SK-N-SH (cell line): ENCODE measurements at regions not wholly inside any gene's neighbourhood (a gene's known extent, or its start where the extent isn't known, plus 50 kb on each side); places are given as distances from the start of the nearest gene placed in this dataset.

Experiments used
- CTCF ChIA-PET: fragments of 300-600, 350-600 bp; formaldehyde crosslinking; extraction: SDS; loops from one replicate; lab custom pipeline; 2021; lab: Yijun Ruan, JAX
- POLR2A ChIA-PET: fragments of 350-600 bp; sonication (Branson Sonifier 250); formaldehyde crosslinking; extraction: SDS; loops from one replicate; lab custom pipeline; 2020; ENCODE audit warnings: antibody characterized with exemption, inconsistent platforms; lab: Yijun Ruan, JAX
- DNase-seq: peaks from one replicate; pipeline ENCODE4 v3.0.0; 2012
- H2AFZ ChIP-seq: fragments of 200-600 bp; sonication (generic); 2 replicates; pipeline ENCODE4 v1.8.1; 2016; ENCODE audit warnings: antibody characterized with exemption, mild to moderate bottlenecking, low read depth
- H3F3A ChIP-seq: fragments of 200-600 bp; sonication (generic); replicated peaks from 2 replicates; pipeline ENCODE3; 2016; ENCODE audit warnings: antibody characterized with exemption, mild to moderate bottlenecking; ENCODE audit not compliant: insufficient read depth
- H3K27ac ChIP-seq, 2 experiments: fragments of 200-500 bp in 1 of 2; fragments of 200-600 bp in 1 of 2; sonication (Bioruptor generic) in 1 of 2; sonication (generic), shearing (Covaris generic) in 1 of 2; 2 replicates each; pipeline versions ENCODE4 v1.5.1 to v1.6.1; 2014 to 2016; ENCODE audit warnings: low read depth in 2 of 2, inconsistent platforms in 1 of 2, low read length in 1 of 2, mild to moderate bottlenecking in 1 of 2, mixed read lengths in 1 of 2
- H3K27me3 ChIP-seq: fragments of 200-600 bp; sonication (generic), shearing (Covaris generic); 2 replicates; pipeline ENCODE4 v1.6.1; 2016; ENCODE audit warnings: mixed run types; ENCODE audit not compliant: insufficient read depth
- H3K36me3 ChIP-seq, 2 experiments: fragments of 200-500 bp in 1 of 2; fragments of 200-600 bp in 1 of 2; sonication (Bioruptor generic) in 1 of 2; sonication (generic) in 1 of 2; replicated peaks in 1 of 2; 2 replicates each; pipeline versions ENCODE3 to v1.5.1; 2014 to 2016; ENCODE audit warnings: low read length in 1 of 2, mild to moderate bottlenecking in 1 of 2; ENCODE audit not compliant: insufficient read depth in 2 of 2, control insufficient read depth in 1 of 2
- H3K4me1 ChIP-seq, 2 experiments: fragments of 200-500 bp in 1 of 2; fragments of 200-600 bp in 1 of 2; sonication (Bioruptor generic) in 1 of 2; sonication (generic), shearing (Covaris generic) in 1 of 2; 2 replicates each; pipeline versions ENCODE4 v1.5.1 to v1.6.1; 2014 to 2016; ENCODE audit warnings: low read depth in 1 of 2, low read length in 1 of 2, mixed run types in 1 of 2; ENCODE audit not compliant: insufficient read depth in 2 of 2, control insufficient read depth in 1 of 2
- H3K4me2 ChIP-seq: fragments of 200-600 bp; sonication (generic), shearing (Covaris generic); 2 replicates; pipeline ENCODE4 v1.6.1; 2017; ENCODE audit warnings: mixed run types
- H3K4me3 ChIP-seq, 2 experiments: fragments of 200-500 bp in 1 of 2; fragments of 200-600 bp in 1 of 2; sonication (Bioruptor generic) in 1 of 2; sonication (generic), shearing (Covaris generic) in 1 of 2; 2 replicates each; pipeline versions ENCODE4 v1.5.1 to v1.8.1; 2014 to 2016; ENCODE audit warnings: low read depth in 2 of 2, inconsistent platforms in 1 of 2, low read length in 1 of 2, mild to moderate bottlenecking in 1 of 2, mixed read lengths in 1 of 2, moderate library complexity in 1 of 2
- H3K79me2 ChIP-seq: fragments of 200-600 bp; sonication (generic); 2 replicates; pipeline ENCODE4 v1.8.1; 2017; ENCODE audit warnings: mild to moderate bottlenecking; ENCODE audit not compliant: insufficient read depth
- H3K9ac ChIP-seq: fragments of 200-600 bp; sonication (generic); 2 replicates; pipeline ENCODE4 v1.6.1; 2017; ENCODE audit warnings: mixed run types
- H3K9me2 ChIP-seq: fragments of 200-600 bp; sonication (generic); 2 replicates; pipeline ENCODE4 v1.6.1; 2017; ENCODE audit warnings: mixed run types
- H3K9me3 ChIP-seq: fragments of 200-600 bp; sonication (generic); 2 replicates; pipeline ENCODE4 v1.6.1; 2017; ENCODE audit warnings: mixed run types, mild to moderate bottlenecking, moderate library complexity
- H4K20me1 ChIP-seq: fragments of 200-600 bp; sonication (generic); 2 replicates; pipeline ENCODE4 v1.6.1; 2017; ENCODE audit warnings: mild to moderate bottlenecking, mixed run types; ENCODE audit not compliant: insufficient read depth
- CHD2 ChIP-seq: fragments of 150-350 bp; IDR thresholded peaks from 2 replicates; pipeline ENCODE4 v1.6.1; 2018; ENCODE audit warnings: low read length; ENCODE audit not compliant: partially characterized antibody
- ELF1 ChIP-seq: IDR thresholded peaks from 2 replicates; pipeline ENCODE4 v1.4.0; 2012
- EP300 ChIP-seq, 2 experiments: IDR thresholded peaks; 2 replicates each; pipeline versions ENCODE4 v1.4.0 to v1.6.1; 2012; ENCODE audit warnings: borderline replicate concordance in 1 of 2, low read depth in 1 of 2, low read length in 1 of 2
- EZH2phosphoT487 ChIP-seq: fragments of 200-600 bp; sonication (generic); IDR thresholded peaks from 2 replicates; pipeline ENCODE4 v1.6.1; 2017; ENCODE audit warnings: low read depth, mixed run types, mild to moderate bottlenecking, antibody characterized with exemption, moderate library complexity, borderline replicate concordance
- FOXM1 ChIP-seq: IDR thresholded peaks from 2 replicates; pipeline ENCODE4 v1.4.0; 2012; ENCODE audit warnings: low read depth, mild to moderate bottlenecking
- GABPA ChIP-seq: IDR thresholded peaks from 2 replicates; pipeline ENCODE4 v1.4.0; 2012; ENCODE audit warnings: low read depth, mild to moderate bottlenecking
- GATA2 ChIP-seq: sonication (generic); formaldehyde crosslinking; IDR thresholded peaks from 2 replicates; pipeline ENCODE4 v1.5.0; 2020; ENCODE audit warnings: mild to moderate bottlenecking, missing genetic modification reagents
- JUND ChIP-seq: IDR thresholded peaks from 2 replicates; pipeline ENCODE4 v1.4.0; 2012
- MEF2A ChIP-seq: IDR thresholded peaks from 2 replicates; pipeline ENCODE4 v1.4.0; 2012; ENCODE audit warnings: low read depth, borderline replicate concordance
- MXI1 ChIP-seq: IDR thresholded peaks from 2 replicates; pipeline ENCODE4 v1.6.1; 2012; ENCODE audit warnings: mild to moderate bottlenecking, low read depth, low read length, improper control_type of control experiment
- NFIC ChIP-seq: IDR thresholded peaks from 2 replicates; pipeline ENCODE4 v1.4.0; 2012; ENCODE audit warnings: borderline replicate concordance
- NRF1 ChIP-seq: IDR thresholded peaks from 2 replicates; pipeline ENCODE4 v1.6.1; 2012; ENCODE audit warnings: low read depth, mild to moderate bottlenecking, low read length
- RAD21 ChIP-seq: IDR thresholded peaks from 2 replicates; pipeline ENCODE4 v1.6.1; 2012; ENCODE audit warnings: mild to moderate bottlenecking, low read length
- RXRA ChIP-seq: IDR thresholded peaks from 2 replicates; pipeline ENCODE4 v1.4.0; 2012; ENCODE audit warnings: low read depth, mild to moderate bottlenecking, borderline replicate concordance
- SIN3A ChIP-seq: IDR thresholded peaks from 2 replicates; pipeline ENCODE4 v1.6.1; 2012; ENCODE audit warnings: low read depth, mild to moderate bottlenecking, low read length, moderate library complexity, borderline replicate concordance
- SMC3 ChIP-seq: IDR thresholded peaks from 2 replicates; pipeline ENCODE4 v1.6.1; 2012; ENCODE audit warnings: low read depth, low read length, improper control_type of control experiment
- TCF12 ChIP-seq: IDR thresholded peaks from 2 replicates; pipeline ENCODE4 v1.4.0; 2012
- TEAD4 ChIP-seq: IDR thresholded peaks from 2 replicates; pipeline ENCODE4 v1.4.0; 2012; ENCODE audit warnings: mild to moderate bottlenecking, borderline replicate concordance; ENCODE audit not compliant: insufficient read depth
- USF2 ChIP-seq: fragments of 150-350 bp; IDR thresholded peaks from 2 replicates; pipeline ENCODE4 v1.6.1; 2017; ENCODE audit warnings: antibody characterized with exemption, low read length, low read depth, borderline replicate concordance
- YY1 ChIP-seq: IDR thresholded peaks from 2 replicates; pipeline ENCODE4 v1.4.0; 2012; ENCODE audit warnings: low read depth, mild to moderate bottlenecking
- WGBS: methylation state at CpG from one replicate; pipeline ENCODE4 v1.1.6; 2017; ENCODE audit warnings: low lambda C conversion rate; 5-methylcytosine and 5-hydroxymethylcytosine counted together
- TF ChIP-seq, protein P1 (sequence below): IDR thresholded peaks from 2 replicates; pipeline ENCODE4 v1.6.1; 2012; ENCODE audit warnings: mild to moderate bottlenecking, low read depth, low read length, moderate library complexity
- TF ChIP-seq, protein P2 (sequence below): IDR thresholded peaks from 2 replicates; pipeline ENCODE4 v1.4.0; 2012; ENCODE audit warnings: low read depth, borderline replicate concordance
- TF ChIP-seq, protein P3 (sequence below): fragments of 200-600 bp; sonication (generic); IDR thresholded peaks from 2 replicates; pipeline ENCODE4 v1.6.1; 2017; ENCODE audit warnings: antibody characterized with exemption, mild to moderate bottlenecking, moderate library complexity

GRCh38 chr11:80779905-80780605, 1339.2 kb upstream of the TENM4 start (continued):
- TF ChIP-seq, protein P1, sequence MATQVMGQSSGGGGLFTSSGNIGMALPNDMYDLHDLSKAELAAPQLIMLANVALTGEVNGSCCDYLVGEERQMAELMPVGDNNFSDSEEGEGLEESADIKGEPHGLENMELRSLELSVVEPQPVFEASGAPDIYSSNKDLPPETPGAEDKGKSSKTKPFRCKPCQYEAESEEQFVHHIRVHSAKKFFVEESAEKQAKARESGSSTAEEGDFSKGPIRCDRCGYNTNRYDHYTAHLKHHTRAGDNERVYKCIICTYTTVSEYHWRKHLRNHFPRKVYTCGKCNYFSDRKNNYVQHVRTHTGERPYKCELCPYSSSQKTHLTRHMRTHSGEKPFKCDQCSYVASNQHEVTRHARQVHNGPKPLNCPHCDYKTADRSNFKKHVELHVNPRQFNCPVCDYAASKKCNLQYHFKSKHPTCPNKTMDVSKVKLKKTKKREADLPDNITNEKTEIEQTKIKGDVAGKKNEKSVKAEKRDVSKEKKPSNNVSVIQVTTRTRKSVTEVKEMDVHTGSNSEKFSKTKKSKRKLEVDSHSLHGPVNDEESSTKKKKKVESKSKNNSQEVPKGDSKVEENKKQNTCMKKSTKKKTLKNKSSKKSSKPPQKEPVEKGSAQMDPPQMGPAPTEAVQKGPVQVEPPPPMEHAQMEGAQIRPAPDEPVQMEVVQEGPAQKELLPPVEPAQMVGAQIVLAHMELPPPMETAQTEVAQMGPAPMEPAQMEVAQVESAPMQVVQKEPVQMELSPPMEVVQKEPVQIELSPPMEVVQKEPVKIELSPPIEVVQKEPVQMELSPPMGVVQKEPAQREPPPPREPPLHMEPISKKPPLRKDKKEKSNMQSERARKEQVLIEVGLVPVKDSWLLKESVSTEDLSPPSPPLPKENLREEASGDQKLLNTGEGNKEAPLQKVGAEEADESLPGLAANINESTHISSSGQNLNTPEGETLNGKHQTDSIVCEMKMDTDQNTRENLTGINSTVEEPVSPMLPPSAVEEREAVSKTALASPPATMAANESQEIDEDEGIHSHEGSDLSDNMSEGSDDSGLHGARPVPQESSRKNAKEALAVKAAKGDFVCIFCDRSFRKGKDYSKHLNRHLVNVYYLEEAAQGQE, result no peak
- TF ChIP-seq MEF2A (no peak), GATA2 (no peak), EP300 (IDR thresholded peaks at IDR 0.05; ENCODE audit: borderline replicate concordance in 1 of 2, low read depth in 1 of 2, low read length in 1 of 2) (no peak), YY1 (no peak), RXRA (no peak), EZH2phosphoT487 (no peak), NRF1 (no peak), FOXM1 (no peak), CHD2 (no peak), ELF1 (no peak), SIN3A (no peak)
- TF ChIP-seq, protein P2, sequence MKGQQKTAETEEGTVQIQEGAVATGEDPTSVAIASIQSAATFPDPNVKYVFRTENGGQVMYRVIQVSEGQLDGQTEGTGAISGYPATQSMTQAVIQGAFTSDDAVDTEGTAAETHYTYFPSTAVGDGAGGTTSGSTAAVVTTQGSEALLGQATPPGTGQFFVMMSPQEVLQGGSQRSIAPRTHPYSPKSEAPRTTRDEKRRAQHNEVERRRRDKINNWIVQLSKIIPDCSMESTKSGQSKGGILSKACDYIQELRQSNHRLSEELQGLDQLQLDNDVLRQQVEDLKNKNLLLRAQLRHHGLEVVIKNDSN, result no peak
- TF ChIP-seq, protein P3, sequence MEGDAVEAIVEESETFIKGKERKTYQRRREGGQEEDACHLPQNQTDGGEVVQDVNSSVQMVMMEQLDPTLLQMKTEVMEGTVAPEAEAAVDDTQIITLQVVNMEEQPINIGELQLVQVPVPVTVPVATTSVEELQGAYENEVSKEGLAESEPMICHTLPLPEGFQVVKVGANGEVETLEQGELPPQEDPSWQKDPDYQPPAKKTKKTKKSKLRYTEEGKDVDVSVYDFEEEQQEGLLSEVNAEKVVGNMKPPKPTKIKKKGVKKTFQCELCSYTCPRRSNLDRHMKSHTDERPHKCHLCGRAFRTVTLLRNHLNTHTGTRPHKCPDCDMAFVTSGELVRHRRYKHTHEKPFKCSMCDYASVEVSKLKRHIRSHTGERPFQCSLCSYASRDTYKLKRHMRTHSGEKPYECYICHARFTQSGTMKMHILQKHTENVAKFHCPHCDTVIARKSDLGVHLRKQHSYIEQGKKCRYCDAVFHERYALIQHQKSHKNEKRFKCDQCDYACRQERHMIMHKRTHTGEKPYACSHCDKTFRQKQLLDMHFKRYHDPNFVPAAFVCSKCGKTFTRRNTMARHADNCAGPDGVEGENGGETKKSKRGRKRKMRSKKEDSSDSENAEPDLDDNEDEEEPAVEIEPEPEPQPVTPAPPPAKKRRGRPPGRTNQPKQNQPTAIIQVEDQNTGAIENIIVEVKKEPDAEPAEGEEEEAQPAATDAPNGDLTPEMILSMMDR, result no peak

GRCh38 chr11:80778941-80779340, 1338.1 kb upstream of the TENM4 start:
- Histone ChIP-seq H2AFZ (no peak overlapping the region), H3K4me2 (no peak overlapping the region), H3K9ac (no peak overlapping the region), H3K9me2 (no peaks in the 10 kb centered on the region), H3K4me3 (no peak overlapping the region), H3K4me1 (peaks cover 0 to 6% of the 10 kb centered on the region in 2 experiments; a peak in 3 of 4 replicates), H3K9me3 (no peaks in the 10 kb centered on the region), H4K20me1 (no peaks in the 10 kb centered on the region), H3K79me2 (no peaks in the 10 kb centered on the region), H3K36me3 (no peaks in the 10 kb centered on the region), H3K27me3 (no peaks in the 10 kb centered on the region), H3K27ac (no peak overlapping the region), H3F3A (no peaks in the 10 kb centered on the region)
- POLR2A ChIA-PET, result no interaction called here
- DNase-seq, result no peak
- TF ChIP-seq MXI1, result no peak
- no peak for TF ChIP-seq SMC3
- no peak for TF ChIP-seq USF2
- TF ChIP-seq RAD21, result no peak
- TF ChIP-seq JUND, result no peak
- TF ChIP-seq TEAD4, result no peak
- no peak for TF ChIP-seq EZH2phosphoT487
- TF ChIP-seq NFIC, result no peak
- no peak for TF ChIP-seq GABPA
- TF ChIP-seq TCF12, result no peak
- 28% methylated on average over 3 of the region's 3 CpGs for WGBS
- CTCF ChIA-PET, result interaction anchor here (0.5 kb wide), 1 partner anchor 16 kb away, joined by 3 read pairs; no protein-coding TSS in a partner anchor
